Neural cell (in vitro differentiated cells): ENCODE measurements at regions not wholly inside any gene's neighbourhood (a gene's known extent, or its start where the extent isn't known, plus 50 kb on each side); places are given as distances from the start of the nearest gene placed in this dataset.

Experiments used
- H2AFZ ChIP-seq: fragments of 200-600, 300-800 bp; sonication (generic), shearing (Covaris generic); 2 replicates; pipeline ENCODE4 v1.6.0; 2014; ENCODE audit warnings: low read depth, mild to moderate bottlenecking, antibody characterized with exemption, low read length, moderate library complexity
- H3F3A ChIP-seq: fragments of 200-600 bp; shearing (Covaris generic); 2 replicates; pipeline ENCODE4 v1.6.1; 2016; ENCODE audit warnings: mild to moderate bottlenecking, moderate library complexity, mixed read lengths, antibody characterized with exemption, low read length; ENCODE audit not compliant: insufficient read depth, poor library complexity, severe bottlenecking
- H3K27ac ChIP-seq: fragments of 200-600, 300-800 bp; sonication (generic), shearing (Covaris generic); 2 replicates; pipeline ENCODE4 v1.5.1; 2014; ENCODE audit warnings: mild to moderate bottlenecking, low read length, moderate library complexity
- H3K27me3 ChIP-seq: fragments of 300-800, 200-600 bp; sonication (generic), shearing (Covaris generic); 2 replicates; pipeline ENCODE4 v1.6.0; 2014; ENCODE audit warnings: mild to moderate bottlenecking, low read depth, low read length, moderate library complexity; ENCODE audit not compliant: insufficient read depth
- H3K36me3 ChIP-seq: fragments of 300-800, 200-600 bp; sonication (generic), shearing (Covaris generic); 2 replicates; pipeline ENCODE4 v1.5.1; 2014; ENCODE audit warnings: mild to moderate bottlenecking, antibody characterized with exemption, low read length, moderate library complexity; ENCODE audit not compliant: insufficient read depth
- H3K4me2 ChIP-seq: fragments of 300-800, 200-600 bp; sonication (generic), shearing (Covaris generic); 2 replicates; pipeline ENCODE4 v1.6.0; 2014; ENCODE audit warnings: mild to moderate bottlenecking, low read length
- H3K4me3 ChIP-seq: fragments of 300-800, 200-600 bp; sonication (generic), shearing (Covaris generic); 2 replicates; pipeline ENCODE4 v1.5.1; 2014; ENCODE audit warnings: mild to moderate bottlenecking, low read length, moderate library complexity
- H3K79me2 ChIP-seq: fragments of 200-600 bp; shearing (Covaris generic); replicated peaks from 2 replicates; pipeline ENCODE4 v1.6.0; 2014; ENCODE audit warnings: mild to moderate bottlenecking, low read length, moderate library complexity; ENCODE audit not compliant: insufficient read depth
- H3K9ac ChIP-seq: fragments of 300-800, 200-600 bp; sonication (generic), shearing (Covaris generic); 2 replicates; pipeline ENCODE4 v1.6.1; 2016; ENCODE audit warnings: mild to moderate bottlenecking, low read length, mixed read lengths
- H3K9me2 ChIP-seq: fragments of 200-600 bp; shearing (Covaris generic); 2 replicates; pipeline ENCODE4 v1.6.1; 2016; ENCODE audit warnings: mild to moderate bottlenecking, low read length, mixed read lengths; ENCODE audit not compliant: insufficient read depth
- H3K9me3 ChIP-seq: fragments of 200-600, 300-800 bp; sonication (generic), shearing (Covaris generic); 2 replicates; pipeline ENCODE4 v1.6.1; 2016; ENCODE audit warnings: mild to moderate bottlenecking, mixed run types, low read length, moderate library complexity, mixed read lengths
- H4K20me1 ChIP-seq: fragments of 200-600 bp; shearing (Covaris generic); 2 replicates; pipeline ENCODE4 v1.6.1; 2016; ENCODE audit warnings: mild to moderate bottlenecking, mixed run types; ENCODE audit not compliant: insufficient read depth
- EP300 ChIP-seq: fragments of 450-650 bp; conservative IDR thresholded peaks from 2 replicates; pipeline ENCODE4 v1.6.1; 2014; ENCODE audit warnings: antibody characterized with exemption, mild to moderate bottlenecking, moderate library complexity; ENCODE audit not compliant: poor library complexity, severe bottlenecking
- EZH2 ChIP-seq: fragments of 200-600, 300-800 bp; shearing (Covaris generic), sonication (generic); IDR thresholded peaks from 2 replicates; pipeline ENCODE4 v1.6.1; 2014; ENCODE audit warnings: antibody characterized with exemption, low read length, borderline replicate concordance, mild to moderate bottlenecking; ENCODE audit not compliant: insufficient read depth, poor library complexity, severe bottlenecking
- MXI1 ChIP-seq: fragments of 450-650 bp; conservative IDR thresholded peaks from 2 replicates; pipeline ENCODE4 v1.6.1; 2014; ENCODE audit warnings: antibody characterized with exemption, mild to moderate bottlenecking; ENCODE audit not compliant: poor library complexity, severe bottlenecking
- POLR2AphosphoS5 ChIP-seq: IDR thresholded peaks from 2 replicates; pipeline ENCODE4 v1.6.1; 2012
- RAD21 ChIP-seq: fragments of 450-650 bp; conservative IDR thresholded peaks from 2 replicates; pipeline ENCODE4 v1.6.1; 2014; ENCODE audit warnings: antibody characterized with exemption, mild to moderate bottlenecking, moderate library complexity
- REST ChIP-seq: IDR thresholded peaks from 2 replicates; pipeline ENCODE4 v1.6.1; 2012; ENCODE audit warnings: borderline replicate concordance
- SMC3 ChIP-seq: fragments of 450-650 bp; conservative IDR thresholded peaks from 2 replicates; pipeline ENCODE4 v1.6.1; 2014; ENCODE audit warnings: antibody characterized with exemption, mild to moderate bottlenecking, moderate library complexity; ENCODE audit not compliant: poor library complexity
- TAF1 ChIP-seq: IDR thresholded peaks from 2 replicates; pipeline ENCODE4 v1.6.1; 2012; ENCODE audit warnings: low read depth
- TF ChIP-seq, protein P1 (sequence below): fragments of 450-650 bp; IDR thresholded peaks from 2 replicates; pipeline ENCODE4 v1.5.1; 2014; ENCODE audit warnings: antibody characterized with exemption, mild to moderate bottlenecking, moderate library complexity; ENCODE audit not compliant: poor library complexity, severe bottlenecking

DNA sequence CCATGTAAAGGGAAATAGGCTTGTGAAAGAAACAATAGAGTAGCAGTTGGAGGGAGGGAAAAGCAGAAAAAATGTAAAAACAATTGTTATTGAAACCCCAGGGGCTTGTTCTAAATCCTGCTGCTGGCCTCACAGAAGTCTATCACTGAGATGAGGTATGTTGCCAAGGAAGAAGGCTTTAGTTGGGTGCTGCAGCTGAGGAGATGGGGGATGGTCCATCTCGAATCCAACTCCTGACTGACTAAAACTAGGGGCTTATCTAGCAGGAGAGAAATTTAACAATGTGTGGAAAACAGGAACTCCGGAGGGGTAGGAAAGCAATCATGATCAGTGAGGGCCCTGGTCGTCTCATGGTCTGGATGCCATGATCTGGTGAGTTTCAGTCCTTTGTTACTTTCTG is 225.0 kb upstream of the EXOC2 start:
- H3K27me3 ChIP-seq = no peaks in the 10 kb centered on the region
- H3K27ac ChIP-seq = no peak overlapping the region
- H2AFZ ChIP-seq = no peak overlapping the region
- H3F3A ChIP-seq = no peaks in the 10 kb centered on the region
- TF ChIP-seq, protein P1, sequence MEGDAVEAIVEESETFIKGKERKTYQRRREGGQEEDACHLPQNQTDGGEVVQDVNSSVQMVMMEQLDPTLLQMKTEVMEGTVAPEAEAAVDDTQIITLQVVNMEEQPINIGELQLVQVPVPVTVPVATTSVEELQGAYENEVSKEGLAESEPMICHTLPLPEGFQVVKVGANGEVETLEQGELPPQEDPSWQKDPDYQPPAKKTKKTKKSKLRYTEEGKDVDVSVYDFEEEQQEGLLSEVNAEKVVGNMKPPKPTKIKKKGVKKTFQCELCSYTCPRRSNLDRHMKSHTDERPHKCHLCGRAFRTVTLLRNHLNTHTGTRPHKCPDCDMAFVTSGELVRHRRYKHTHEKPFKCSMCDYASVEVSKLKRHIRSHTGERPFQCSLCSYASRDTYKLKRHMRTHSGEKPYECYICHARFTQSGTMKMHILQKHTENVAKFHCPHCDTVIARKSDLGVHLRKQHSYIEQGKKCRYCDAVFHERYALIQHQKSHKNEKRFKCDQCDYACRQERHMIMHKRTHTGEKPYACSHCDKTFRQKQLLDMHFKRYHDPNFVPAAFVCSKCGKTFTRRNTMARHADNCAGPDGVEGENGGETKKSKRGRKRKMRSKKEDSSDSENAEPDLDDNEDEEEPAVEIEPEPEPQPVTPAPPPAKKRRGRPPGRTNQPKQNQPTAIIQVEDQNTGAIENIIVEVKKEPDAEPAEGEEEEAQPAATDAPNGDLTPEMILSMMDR = no peak
- TF ChIP-seq EZH2 (no peak), POLR2AphosphoS5 (no peak), TAF1 (no peak), RAD21 (no peak)
- peaks cover 4% of the 10 kb centered on the region for H3K9me3 ChIP-seq
- no peaks in the 10 kb centered on the region for H3K36me3 ChIP-seq
- H3K9ac ChIP-seq = no peak overlapping the region
- H3K79me2 ChIP-seq = no peaks in the 10 kb centered on the region
- no peaks in the 10 kb centered on the region for H4K20me1 ChIP-seq
- no peak overlapping the region for H3K4me2 ChIP-seq
- no peaks in the 10 kb centered on the region for H3K9me2 ChIP-seq
- H3K4me3 ChIP-seq = no peak overlapping the region

DNA sequence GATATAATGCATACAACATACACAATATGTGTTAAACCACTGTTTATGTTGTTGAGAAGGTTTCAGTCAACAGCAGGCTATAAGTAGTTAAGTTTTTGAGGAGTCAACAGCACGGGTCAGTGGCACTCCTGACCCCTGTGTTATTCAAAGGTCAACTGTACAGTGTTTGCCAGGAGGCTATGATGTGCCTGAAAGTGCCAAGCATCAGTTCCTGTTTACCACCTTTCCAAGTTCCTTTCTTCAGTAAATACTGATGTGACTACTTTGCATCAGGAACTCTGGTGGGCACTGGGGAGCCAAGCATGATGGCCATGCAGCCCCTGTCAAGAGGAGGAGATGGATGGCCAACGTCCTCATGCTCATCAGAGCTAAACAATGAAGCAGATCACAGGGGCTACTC is 224.4 kb upstream of the EXOC2 start:
- Histone ChIP-seq H3K36me3 (no peaks in the 10 kb centered on the region), H2AFZ (no peak overlapping the region), H3K27me3 (no peaks in the 10 kb centered on the region), H3K27ac (no peak overlapping the region), H3K4me2 (no peak overlapping the region), H3K4me3 (no peak overlapping the region), H3K9me3 (peaks cover 4% of the 10 kb centered on the region), H3K9me2 (no peaks in the 10 kb centered on the region), H3K9ac (no peak overlapping the region), H3F3A (no peaks in the 10 kb centered on the region), H4K20me1 (no peaks in the 10 kb centered on the region), H3K79me2 (no peaks in the 10 kb centered on the region)
- TF ChIP-seq, protein P1 = no peak
- no peak for TF ChIP-seq EZH2
- no peak for TF ChIP-seq POLR2AphosphoS5
- TF ChIP-seq EP300 = no peak
- TF ChIP-seq SMC3 = no peak
- no peak for TF ChIP-seq RAD21
- no peak for TF ChIP-seq REST
- TF ChIP-seq TAF1 = no peak
- TF ChIP-seq MXI1 = no peak
